ENCODE measurements at regions not wholly inside any gene's neighbourhood (a gene's known extent, or its start where the extent isn't known, plus 50 kb on each side); places are given as distances from the start of the nearest gene placed in this dataset.

GRCh38 chr1:185551008-185551407 is 183.2 kb upstream of the HMCN1 start:
- TF ChIP-seq CTCF (IDR thresholded peaks at IDR 0.05) (no peak), POLR2A (IDR thresholded peaks at IDR 0.05) (no peak)
